K562 (cell line): ENCODE measurements at regions not wholly inside any gene's neighbourhood (a gene's known extent, or its start where the extent isn't known, plus 50 kb on each side); places are given as distances from the start of the nearest gene placed in this dataset.

Experiments
- CBFA2T2 ChIP-seq: fragments of 450-650 bp; conservative IDR thresholded peaks from 2 replicates; pipeline ENCODE4 v1.6.1; 2017; ENCODE audit warnings: mild to moderate bottlenecking
- HIVEP1 ChIP-seq: fragments of 250-450 bp; sonication (Bioruptor Pico); IDR thresholded peaks from 2 replicates; pipeline ENCODE4 v1.4.0; 2020; ENCODE audit warnings: mild to moderate bottlenecking
- LEF1 ChIP-seq: fragments of 450-650 bp; IDR thresholded peaks from 2 replicates; pipeline ENCODE4 v1.6.1; 2016; ENCODE audit warnings: mild to moderate bottlenecking
- MIER1 ChIP-seq: fragments of 450-650 bp; IDR thresholded peaks from 2 replicates; pipeline ENCODE4 v1.6.1; 2016; ENCODE audit warnings: antibody characterized with exemption, mild to moderate bottlenecking, low read depth
- ZNF347 ChIP-seq: fragments of 450-650 bp; formaldehyde crosslinking; IDR thresholded peaks from 2 replicates; pipeline ENCODE4 v1.4.0; 2020; ENCODE audit warnings: low read depth, mild to moderate bottlenecking, moderate library complexity
- TF ChIP-seq, protein P1 (sequence below), 3 experiments: fragments of 200-800 bp in 1 of 3; fragments of 250-450 bp in 1 of 3; fragments of 450-650 bp in 1 of 3; sonication (Bioruptor Pico) in 1 of 3; sonication (Bioruptor generic) in 1 of 3; formaldehyde crosslinking in 1 of 3; IDR thresholded peaks; 2 replicates each; pipeline versions ENCODE4 v1.6.1 to v1.8.0; 2016 to 2022; ENCODE audit warnings: mild to moderate bottlenecking in 2 of 3, missing genetic modification characterization in 2 of 3, missing compliant biosample characterization in 1 of 3, moderate library complexity in 1 of 3
- TF ChIP-seq, protein P2 (sequence below), 3 experiments: IDR thresholded peaks in 2 of 3; conservative IDR thresholded peaks in 1 of 3; 2 replicates each; pipeline ENCODE4 v1.5.1; 2011 to 2012; ENCODE audit warnings: low read length in 3 of 3, mild to moderate bottlenecking in 3 of 3, control low read depth in 2 of 3, improper control_type of control experiment in 1 of 3, inconsistent platforms in 1 of 3, low read depth in 1 of 3, mixed read lengths in 1 of 3, moderate library complexity in 1 of 3; ENCODE audit not compliant: insufficient read depth in 2 of 3
- TF ChIP-seq, protein P3 (sequence below): fragments of 450-650 bp; IDR thresholded peaks from 2 replicates; pipeline ENCODE4 v1.7.1; 2018; ENCODE audit warnings: mild to moderate bottlenecking, low read depth; ENCODE audit not compliant: partially characterized antibody

DNA sequence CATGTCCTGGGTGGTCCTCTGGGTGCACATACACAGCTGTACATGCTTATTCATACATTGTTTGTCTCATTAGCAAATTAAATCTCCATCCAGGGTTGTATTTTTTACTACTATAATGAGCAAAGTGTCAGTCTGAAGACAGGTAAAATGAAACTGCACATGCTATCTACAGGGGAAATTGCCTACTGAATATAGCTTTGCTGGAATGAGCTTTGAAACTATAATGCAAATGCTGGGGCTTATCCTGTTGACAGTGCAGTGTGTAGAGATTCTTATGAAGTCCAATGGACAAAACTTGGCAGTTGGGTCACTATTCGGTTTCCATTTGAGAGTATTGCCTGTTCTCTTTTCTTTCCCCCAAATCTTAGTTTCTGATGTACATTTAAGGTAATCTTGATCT, 292.8 kb upstream of the LRP1B start (continued):
- TF ChIP-seq, protein P1, sequence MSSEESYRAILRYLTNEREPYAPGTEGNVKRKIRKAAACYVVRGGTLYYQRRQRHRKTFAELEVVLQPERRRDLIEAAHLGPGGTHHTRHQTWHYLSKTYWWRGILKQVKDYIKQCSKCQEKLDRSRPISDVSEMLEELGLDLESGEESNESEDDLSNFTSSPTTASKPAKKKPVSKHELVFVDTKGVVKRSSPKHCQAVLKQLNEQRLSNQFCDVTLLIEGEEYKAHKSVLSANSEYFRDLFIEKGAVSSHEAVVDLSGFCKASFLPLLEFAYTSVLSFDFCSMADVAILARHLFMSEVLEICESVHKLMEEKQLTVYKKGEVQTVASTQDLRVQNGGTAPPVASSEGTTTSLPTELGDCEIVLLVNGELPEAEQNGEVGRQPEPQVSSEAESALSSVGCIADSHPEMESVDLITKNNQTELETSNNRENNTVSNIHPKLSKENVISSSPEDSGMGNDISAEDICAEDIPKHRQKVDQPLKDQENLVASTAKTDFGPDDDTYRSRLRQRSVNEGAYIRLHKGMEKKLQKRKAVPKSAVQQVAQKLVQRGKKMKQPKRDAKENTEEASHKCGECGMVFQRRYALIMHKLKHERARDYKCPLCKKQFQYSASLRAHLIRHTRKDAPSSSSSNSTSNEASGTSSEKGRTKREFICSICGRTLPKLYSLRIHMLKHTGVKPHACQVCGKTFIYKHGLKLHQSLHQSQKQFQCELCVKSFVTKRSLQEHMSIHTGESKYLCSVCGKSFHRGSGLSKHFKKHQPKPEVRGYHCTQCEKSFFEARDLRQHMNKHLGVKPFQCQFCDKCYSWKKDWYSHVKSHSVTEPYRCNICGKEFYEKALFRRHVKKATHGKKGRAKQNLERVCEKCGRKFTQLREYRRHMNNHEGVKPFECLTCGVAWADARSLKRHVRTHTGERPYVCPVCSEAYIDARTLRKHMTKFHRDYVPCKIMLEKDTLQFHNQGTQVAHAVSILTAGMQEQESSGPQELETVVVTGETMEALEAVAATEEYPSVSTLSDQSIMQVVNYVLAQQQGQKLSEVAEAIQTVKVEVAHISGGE (CRISPR knock-in tag; IDR thresholded peaks at IDR 0.05): no peak
- TF ChIP-seq CBFA2T2: no peak
- TF ChIP-seq LEF1: no peak
- no peak for TF ChIP-seq ZNF347
- TF ChIP-seq, protein P2, sequence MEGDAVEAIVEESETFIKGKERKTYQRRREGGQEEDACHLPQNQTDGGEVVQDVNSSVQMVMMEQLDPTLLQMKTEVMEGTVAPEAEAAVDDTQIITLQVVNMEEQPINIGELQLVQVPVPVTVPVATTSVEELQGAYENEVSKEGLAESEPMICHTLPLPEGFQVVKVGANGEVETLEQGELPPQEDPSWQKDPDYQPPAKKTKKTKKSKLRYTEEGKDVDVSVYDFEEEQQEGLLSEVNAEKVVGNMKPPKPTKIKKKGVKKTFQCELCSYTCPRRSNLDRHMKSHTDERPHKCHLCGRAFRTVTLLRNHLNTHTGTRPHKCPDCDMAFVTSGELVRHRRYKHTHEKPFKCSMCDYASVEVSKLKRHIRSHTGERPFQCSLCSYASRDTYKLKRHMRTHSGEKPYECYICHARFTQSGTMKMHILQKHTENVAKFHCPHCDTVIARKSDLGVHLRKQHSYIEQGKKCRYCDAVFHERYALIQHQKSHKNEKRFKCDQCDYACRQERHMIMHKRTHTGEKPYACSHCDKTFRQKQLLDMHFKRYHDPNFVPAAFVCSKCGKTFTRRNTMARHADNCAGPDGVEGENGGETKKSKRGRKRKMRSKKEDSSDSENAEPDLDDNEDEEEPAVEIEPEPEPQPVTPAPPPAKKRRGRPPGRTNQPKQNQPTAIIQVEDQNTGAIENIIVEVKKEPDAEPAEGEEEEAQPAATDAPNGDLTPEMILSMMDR (IDR thresholded peaks at IDR 0.05 in 2 of 3, conservative IDR thresholded peaks at IDR 0.05 in 1 of 3; ENCODE audit: insufficient read depth in 2 of 3, low read depth in 1 of 3, low read length in 3 of 3): no peak
- TF ChIP-seq MIER1: no peak
- TF ChIP-seq, protein P3, sequence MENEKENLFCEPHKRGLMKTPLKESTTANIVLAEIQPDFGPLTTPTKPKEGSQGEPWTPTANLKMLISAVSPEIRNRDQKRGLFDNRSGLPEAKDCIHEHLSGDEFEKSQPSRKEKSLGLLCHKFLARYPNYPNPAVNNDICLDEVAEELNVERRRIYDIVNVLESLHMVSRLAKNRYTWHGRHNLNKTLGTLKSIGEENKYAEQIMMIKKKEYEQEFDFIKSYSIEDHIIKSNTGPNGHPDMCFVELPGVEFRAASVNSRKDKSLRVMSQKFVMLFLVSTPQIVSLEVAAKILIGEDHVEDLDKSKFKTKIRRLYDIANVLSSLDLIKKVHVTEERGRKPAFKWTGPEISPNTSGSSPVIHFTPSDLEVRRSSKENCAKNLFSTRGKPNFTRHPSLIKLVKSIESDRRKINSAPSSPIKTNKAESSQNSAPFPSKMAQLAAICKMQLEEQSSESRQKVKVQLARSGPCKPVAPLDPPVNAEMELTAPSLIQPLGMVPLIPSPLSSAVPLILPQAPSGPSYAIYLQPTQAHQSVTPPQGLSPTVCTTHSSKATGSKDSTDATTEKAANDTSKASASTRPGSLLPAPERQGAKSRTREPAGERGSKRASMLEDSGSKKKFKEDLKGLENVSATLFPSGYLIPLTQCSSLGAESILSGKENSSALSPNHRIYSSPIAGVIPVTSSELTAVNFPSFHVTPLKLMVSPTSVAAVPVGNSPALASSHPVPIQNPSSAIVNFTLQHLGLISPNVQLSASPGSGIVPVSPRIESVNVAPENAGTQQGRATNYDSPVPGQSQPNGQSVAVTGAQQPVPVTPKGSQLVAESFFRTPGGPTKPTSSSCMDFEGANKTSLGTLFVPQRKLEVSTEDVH: no peak
- TF ChIP-seq HIVEP1 (CRISPR knock-in tag): no peak
